ENCODE measurements at regions not wholly inside any gene's neighbourhood (a gene's known extent, or its start where the extent isn't known, plus 50 kb on each side); places are given as distances from the start of the nearest gene placed in this dataset.

DNA sequence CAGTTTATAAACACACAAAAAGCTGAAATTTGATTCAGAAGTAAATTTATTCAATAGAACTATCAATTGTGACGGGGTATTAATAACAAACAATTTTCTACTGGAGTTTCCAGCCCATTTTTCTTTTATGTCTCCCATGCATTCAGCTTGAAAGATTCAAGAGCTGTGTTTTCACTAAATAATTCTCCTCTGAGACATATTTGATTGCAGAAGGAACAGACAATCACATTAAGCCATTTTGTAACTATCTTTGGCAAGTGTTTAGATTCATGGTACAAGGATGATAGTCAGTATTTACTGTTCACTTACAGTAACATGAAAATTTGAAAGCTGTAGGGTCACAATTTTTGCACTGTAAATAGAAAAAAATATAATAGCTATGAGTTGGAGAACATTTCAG lies 198.4 kb upstream of the TACR3 start:
- no peak overlapping the region for H3K27ac ChIP-seq (ENCODE audit: low read length)
- H3K36me3 ChIP-seq (ENCODE audit: control insufficient read depth, low read depth, low read length), result no peaks in the 10 kb centered on the region
- no peak overlapping the region for H3K9ac ChIP-seq (ENCODE audit: low read length)
- H3K9me3 ChIP-seq (ENCODE audit: control insufficient read depth, low read depth, low read length), result no peaks in the 10 kb centered on the region
- no peaks in the 10 kb centered on the region for H3K27me3 ChIP-seq (ENCODE audit: control insufficient read depth, insufficient read depth, low read length)
- no peak overlapping the region for H3K4me3 ChIP-seq (ENCODE audit: low read length)
- H3K4me1 ChIP-seq (ENCODE audit: control insufficient read depth, low read depth, low read length), result no peaks in the 10 kb centered on the region

DNA sequence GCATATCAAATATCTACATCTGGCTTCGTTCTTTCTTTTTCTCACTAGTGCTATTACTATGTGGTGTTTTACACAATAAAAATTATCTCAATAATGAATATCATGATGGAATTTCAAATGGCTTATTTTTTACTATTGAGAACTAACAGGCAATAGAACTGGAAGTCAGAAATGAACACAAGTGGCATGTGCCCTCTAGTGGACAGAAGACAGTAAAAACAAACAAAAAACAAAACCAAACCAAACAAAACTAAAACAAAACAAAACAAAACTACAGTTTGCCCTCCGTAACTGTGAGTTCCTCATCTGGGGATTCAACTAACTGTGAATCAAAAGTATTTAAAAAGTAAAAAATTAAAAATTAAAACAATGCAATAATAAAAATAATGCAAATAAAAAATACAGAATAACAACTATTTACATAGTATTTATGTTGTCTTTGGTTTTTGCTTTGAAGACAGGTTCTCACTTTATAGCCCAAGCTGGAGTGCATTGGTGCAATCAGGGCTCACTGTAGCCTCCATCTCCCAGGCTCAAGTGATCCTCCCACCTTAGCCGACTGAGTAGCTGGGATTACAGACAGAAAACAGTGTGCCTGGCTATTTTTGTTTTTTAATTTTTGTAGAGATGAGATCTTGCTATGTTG lies 195.6 kb upstream of the TACR3 start:
- Histone ChIP-seq H3K4me1 (ENCODE audit: control insufficient read depth, low read depth, low read length) (no peaks in the 10 kb centered on the region), H3K36me3 (ENCODE audit: control insufficient read depth, low read depth, low read length) (no peaks in the 10 kb centered on the region), H3K27ac (ENCODE audit: low read length) (no peak overlapping the region), H3K9ac (ENCODE audit: low read length) (no peak overlapping the region), H3K4me3 (ENCODE audit: low read length) (no peak overlapping the region), H3K9me3 (ENCODE audit: control insufficient read depth, low read depth, low read length) (no peaks in the 10 kb centered on the region), H3K27me3 (ENCODE audit: control insufficient read depth, insufficient read depth, low read length) (no peaks in the 10 kb centered on the region)

DNA sequence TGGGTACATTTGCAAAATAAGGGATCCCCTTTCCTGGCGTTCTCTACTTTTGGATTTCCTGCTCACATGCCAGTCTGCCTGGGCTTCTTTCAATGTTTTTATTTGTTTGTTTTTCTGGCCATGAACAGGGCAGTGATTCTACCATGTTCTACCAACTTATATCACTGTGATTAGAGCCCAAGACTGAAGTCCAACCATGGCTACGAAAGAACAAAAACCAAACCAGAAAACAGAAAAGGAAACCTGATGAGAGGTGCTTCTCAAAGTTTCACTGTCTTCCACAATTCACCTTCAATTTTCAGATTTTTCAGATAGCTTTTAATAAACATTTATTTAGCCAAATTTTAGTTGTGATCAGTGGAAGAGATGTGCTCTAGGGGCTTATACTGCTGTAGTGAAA lies 187.6 kb upstream of the TACR3 start:
- Histone ChIP-seq H3K9ac (ENCODE audit: low read length) (no peak overlapping the region), H3K9me3 (ENCODE audit: control insufficient read depth, low read depth, low read length) (no peaks in the 10 kb centered on the region), H3K27ac (ENCODE audit: low read length) (no peak overlapping the region), H3K4me3 (ENCODE audit: low read length) (no peak overlapping the region), H3K27me3 (ENCODE audit: control insufficient read depth, insufficient read depth, low read length) (no peaks in the 10 kb centered on the region), H3K4me1 (ENCODE audit: control insufficient read depth, low read depth, low read length) (no peaks in the 10 kb centered on the region), H3K36me3 (ENCODE audit: control insufficient read depth, low read depth, low read length) (no peaks in the 10 kb centered on the region)

DNA sequence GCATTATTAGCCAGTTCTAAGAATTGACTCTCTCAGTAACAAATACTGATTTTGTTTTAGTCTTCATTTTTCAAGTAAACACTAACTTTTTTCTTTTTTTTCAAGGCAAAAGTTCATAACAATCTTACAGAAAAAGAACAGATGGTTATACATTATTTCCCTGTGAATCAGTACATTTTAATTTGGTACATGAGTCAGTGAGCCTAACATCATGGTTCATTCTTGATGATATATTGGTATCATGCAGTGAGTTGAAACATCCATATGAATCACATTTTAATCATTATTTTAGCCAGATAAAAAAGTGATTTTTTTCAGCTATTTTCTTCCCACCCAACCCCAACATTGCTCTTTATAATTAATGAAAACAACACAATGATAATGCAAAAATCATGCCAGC lies 184.3 kb upstream of the TACR3 start:
- Histone ChIP-seq H3K27me3 (ENCODE audit: control insufficient read depth, insufficient read depth, low read length) (no peaks in the 10 kb centered on the region), H3K36me3 (ENCODE audit: control insufficient read depth, low read depth, low read length) (no peaks in the 10 kb centered on the region), H3K4me3 (ENCODE audit: low read length) (no peak overlapping the region), H3K27ac (ENCODE audit: low read length) (no peak overlapping the region), H3K4me1 (ENCODE audit: control insufficient read depth, low read depth, low read length) (no peaks in the 10 kb centered on the region), H3K9me3 (ENCODE audit: control insufficient read depth, low read depth, low read length) (no peaks in the 10 kb centered on the region), H3K9ac (ENCODE audit: low read length) (no peak overlapping the region)

DNA sequence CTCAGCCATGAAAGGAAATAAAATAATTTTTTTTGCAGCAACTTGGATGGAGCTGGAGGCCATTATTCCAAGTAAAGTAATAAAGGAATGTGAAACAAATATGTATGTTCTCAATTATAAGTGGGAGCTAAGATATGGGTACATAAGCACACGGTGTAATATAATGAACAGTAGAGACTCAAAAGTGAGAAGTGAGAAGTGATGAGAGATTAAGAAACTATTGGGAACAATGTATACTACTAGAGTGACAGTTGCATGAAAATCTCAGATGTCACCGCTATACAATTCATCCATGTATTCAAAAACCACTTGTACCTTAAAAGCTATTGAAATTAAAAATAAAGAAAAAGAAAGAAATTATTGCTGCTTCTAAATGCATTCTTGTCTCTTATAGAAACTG lies 182.9 kb upstream of the TACR3 start:
- Histone ChIP-seq H3K9me3 (ENCODE audit: control insufficient read depth, low read depth, low read length) (no peaks in the 10 kb centered on the region), H3K36me3 (ENCODE audit: control insufficient read depth, low read depth, low read length) (no peaks in the 10 kb centered on the region), H3K27ac (ENCODE audit: low read length) (no peak overlapping the region), H3K9ac (ENCODE audit: low read length) (no peak overlapping the region), H3K4me1 (ENCODE audit: control insufficient read depth, low read depth, low read length) (no peaks in the 10 kb centered on the region), H3K4me3 (ENCODE audit: low read length) (no peak overlapping the region), H3K27me3 (ENCODE audit: control insufficient read depth, insufficient read depth, low read length) (no peaks in the 10 kb centered on the region)

DNA sequence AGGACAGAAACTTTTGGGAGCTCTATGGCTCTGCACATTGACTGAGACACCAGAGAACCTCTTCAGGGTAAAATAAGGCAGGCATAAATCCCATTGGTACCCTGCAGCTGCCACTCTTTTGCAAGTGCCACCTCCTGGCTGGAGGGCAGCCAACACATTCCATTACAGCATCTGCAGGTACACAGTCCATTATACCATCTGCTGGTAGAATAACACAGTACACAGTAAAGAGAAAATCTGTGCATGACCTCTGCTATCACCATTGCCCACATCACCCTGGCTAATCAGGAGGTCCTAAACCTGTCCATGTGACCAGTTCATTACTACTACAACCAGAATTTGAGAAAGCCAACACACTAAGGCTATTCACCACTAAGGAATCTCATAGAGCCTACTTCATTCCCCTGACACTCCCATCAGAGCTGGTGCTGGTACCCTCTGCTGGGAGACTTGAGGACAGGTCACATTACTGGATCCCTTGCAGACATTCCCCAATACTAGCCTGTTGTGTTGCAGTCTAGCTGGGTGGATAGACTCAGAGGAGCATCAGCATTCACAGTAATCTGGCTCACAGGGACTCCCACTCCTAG lies 176.2 kb upstream of the TACR3 start:
- Histone ChIP-seq H3K9ac (ENCODE audit: low read length) (no peak overlapping the region), H3K4me3 (ENCODE audit: low read length) (no peak overlapping the region), H3K36me3 (ENCODE audit: control insufficient read depth, low read depth, low read length) (no peaks in the 10 kb centered on the region), H3K9me3 (ENCODE audit: control insufficient read depth, low read depth, low read length) (peaks cover 4% of the 10 kb centered on the region), H3K27me3 (ENCODE audit: control insufficient read depth, insufficient read depth, low read length) (no peaks in the 10 kb centered on the region), H3K27ac (ENCODE audit: low read length) (no peak overlapping the region), H3K4me1 (ENCODE audit: control insufficient read depth, low read depth, low read length) (no peaks in the 10 kb centered on the region)

DNA sequence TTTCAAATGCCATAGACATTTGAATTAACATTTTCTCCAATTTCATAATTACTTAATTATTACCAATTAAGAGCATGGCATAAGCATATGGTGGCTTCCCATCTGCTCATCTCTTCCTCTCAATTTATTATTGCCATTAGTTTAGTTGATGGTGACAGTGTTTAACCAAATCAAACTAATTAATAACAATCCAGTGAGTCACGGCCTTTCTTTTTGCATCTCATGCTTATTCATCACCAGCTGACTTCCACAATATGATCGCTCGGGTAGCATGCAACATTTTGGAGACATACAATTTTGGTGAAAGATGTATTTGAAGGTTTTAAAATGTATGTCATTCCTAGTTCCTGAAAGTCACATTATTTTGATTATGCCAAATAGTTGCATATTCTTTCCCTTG lies 172.8 kb upstream of the TACR3 start:
- peaks cover 4% of the 10 kb centered on the region for H3K9me3 ChIP-seq (ENCODE audit: control insufficient read depth, low read depth, low read length)
- no peak overlapping the region for H3K27ac ChIP-seq (ENCODE audit: low read length)
- H3K27me3 ChIP-seq (ENCODE audit: control insufficient read depth, insufficient read depth, low read length), result no peaks in the 10 kb centered on the region
- H3K9ac ChIP-seq (ENCODE audit: low read length), result no peak overlapping the region
- H3K4me1 ChIP-seq (ENCODE audit: control insufficient read depth, low read depth, low read length), result no peaks in the 10 kb centered on the region
- H3K36me3 ChIP-seq (ENCODE audit: control insufficient read depth, low read depth, low read length), result no peaks in the 10 kb centered on the region
- H3K4me3 ChIP-seq (ENCODE audit: low read length), result no peak overlapping the region

DNA sequence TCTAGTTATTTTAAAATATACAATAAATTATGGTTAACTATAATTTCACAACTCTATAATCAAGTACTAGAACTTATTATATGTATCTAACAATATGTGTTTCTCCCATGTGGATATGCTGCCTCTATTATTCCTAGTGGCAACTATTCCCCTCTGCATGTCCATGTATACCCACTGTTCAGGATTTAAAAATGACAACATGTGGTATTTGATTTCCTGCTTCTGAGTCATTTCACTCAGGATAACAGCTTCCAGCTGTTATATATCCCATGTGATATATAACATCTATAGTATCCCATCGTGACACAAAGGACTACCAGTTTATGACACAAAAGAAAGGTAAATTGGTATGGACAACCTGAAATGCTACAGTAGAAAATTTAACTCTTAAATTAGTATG lies 167.4 kb upstream of the TACR3 start:
- H3K27ac ChIP-seq (ENCODE audit: low read length), result no peak overlapping the region
- no peaks in the 10 kb centered on the region for H3K4me1 ChIP-seq (ENCODE audit: control insufficient read depth, low read depth, low read length)
- no peak overlapping the region for H3K9ac ChIP-seq (ENCODE audit: low read length)
- H3K36me3 ChIP-seq (ENCODE audit: control insufficient read depth, low read depth, low read length), result no peaks in the 10 kb centered on the region
- no peak overlapping the region for H3K4me3 ChIP-seq (ENCODE audit: low read length)
- H3K9me3 ChIP-seq (ENCODE audit: control insufficient read depth, low read depth, low read length), result no peaks in the 10 kb centered on the region
- no peaks in the 10 kb centered on the region for H3K27me3 ChIP-seq (ENCODE audit: control insufficient read depth, insufficient read depth, low read length)

DNA sequence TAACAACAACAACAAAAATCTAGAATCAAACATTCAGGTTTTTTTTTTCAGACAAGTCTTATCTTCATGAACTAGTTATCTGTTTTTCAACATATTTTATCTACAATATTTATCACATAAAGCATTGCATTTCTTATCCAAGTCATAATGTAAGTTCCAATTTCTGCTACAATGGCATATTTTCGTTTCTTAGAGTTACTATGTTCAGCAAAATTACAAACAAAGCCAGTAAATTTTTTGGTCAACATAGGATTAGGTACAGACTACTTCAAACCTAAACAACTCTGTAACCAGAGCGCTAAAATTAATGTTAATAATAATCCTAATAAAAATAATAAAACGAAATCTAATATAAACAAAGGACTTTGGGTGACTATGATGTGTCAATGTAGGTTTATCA lies 165.4 kb upstream of the TACR3 start:
- no peak overlapping the region for H3K9ac ChIP-seq (ENCODE audit: low read length)
- H3K27me3 ChIP-seq (ENCODE audit: control insufficient read depth, insufficient read depth, low read length), result no peaks in the 10 kb centered on the region
- H3K9me3 ChIP-seq (ENCODE audit: control insufficient read depth, low read depth, low read length), result no peaks in the 10 kb centered on the region
- H3K4me1 ChIP-seq (ENCODE audit: control insufficient read depth, low read depth, low read length), result no peaks in the 10 kb centered on the region
- no peak overlapping the region for H3K27ac ChIP-seq (ENCODE audit: low read length)
- H3K4me3 ChIP-seq (ENCODE audit: low read length), result no peak overlapping the region
- H3K36me3 ChIP-seq (ENCODE audit: control insufficient read depth, low read depth, low read length), result no peaks in the 10 kb centered on the region

DNA sequence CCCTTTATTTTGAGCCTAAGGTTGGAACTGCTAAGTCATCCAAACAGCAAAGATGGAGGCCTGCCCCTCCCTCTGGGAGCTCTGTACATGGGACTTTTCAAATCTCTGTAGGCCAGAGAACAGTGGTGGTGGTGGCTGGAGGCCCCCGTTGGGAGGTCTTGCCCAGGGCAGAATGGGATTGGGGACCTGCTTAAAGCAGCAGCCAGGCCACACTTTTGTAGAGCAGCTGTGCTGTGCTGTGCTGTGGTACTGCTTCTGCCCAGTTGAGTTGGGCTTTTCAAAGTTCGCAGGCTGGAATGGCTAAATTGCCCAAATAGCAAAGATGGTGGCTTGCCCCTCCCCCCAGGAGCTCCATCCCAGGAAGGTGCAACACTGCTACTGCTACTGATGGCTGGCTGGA lies 147.5 kb upstream of the TACR3 start:
- Histone ChIP-seq H3K9me3 (ENCODE audit: control insufficient read depth, low read depth, low read length) (peaks cover 2% of the 10 kb centered on the region), H3K27ac (ENCODE audit: low read length) (no peak overlapping the region), H3K4me3 (ENCODE audit: low read length) (no peak overlapping the region), H3K9ac (ENCODE audit: low read length) (no peak overlapping the region), H3K4me1 (ENCODE audit: control insufficient read depth, low read depth, low read length) (no peaks in the 10 kb centered on the region), H3K27me3 (ENCODE audit: control insufficient read depth, insufficient read depth, low read length) (no peaks in the 10 kb centered on the region), H3K36me3 (ENCODE audit: control insufficient read depth, low read depth, low read length) (no peaks in the 10 kb centered on the region)

DNA sequence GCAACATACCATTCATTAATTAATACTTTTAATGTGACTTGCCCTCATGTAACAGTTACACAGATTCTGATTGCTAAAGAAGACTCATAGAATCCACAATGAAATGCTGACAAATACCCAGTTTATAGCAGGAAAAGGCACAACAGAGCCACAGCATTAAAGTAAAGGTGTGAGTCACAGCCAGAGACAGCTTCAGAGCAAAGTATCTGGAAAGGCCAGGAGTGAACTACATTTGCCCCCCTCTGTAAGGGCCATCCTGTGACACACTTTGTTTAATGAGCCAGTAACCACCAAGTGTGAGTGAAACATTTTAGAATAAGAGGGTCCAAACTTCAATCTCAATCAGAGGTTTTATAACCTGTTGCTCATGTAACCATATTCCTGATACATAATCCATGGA lies 133.8 kb upstream of the TACR3 start:
- no peak overlapping the region for H3K9ac ChIP-seq (ENCODE audit: low read length)
- no peaks in the 10 kb centered on the region for H3K36me3 ChIP-seq (ENCODE audit: control insufficient read depth, low read depth, low read length)

DNA sequence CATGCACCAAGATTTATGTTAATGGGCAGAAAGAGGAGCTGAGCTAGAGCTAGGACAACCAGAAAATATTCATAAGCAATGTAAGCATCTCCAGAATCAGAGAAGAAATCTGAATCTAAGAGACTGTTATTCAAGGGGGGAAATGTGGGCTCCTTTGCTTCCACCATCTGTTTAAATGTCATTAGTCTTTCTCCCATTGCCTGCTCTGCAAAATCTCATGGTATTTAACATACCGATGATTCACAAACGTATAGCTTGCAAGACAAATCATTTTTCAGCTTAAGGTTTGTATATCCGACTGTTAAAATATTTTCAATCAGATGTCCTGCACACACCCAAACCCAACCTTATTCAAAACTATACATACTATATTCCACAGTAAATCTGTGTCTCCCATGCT lies 133.4 kb upstream of the TACR3 start:
- H3K27ac ChIP-seq (ENCODE audit: low read length), result no peak overlapping the region
- no peaks in the 10 kb centered on the region for H3K27me3 ChIP-seq (ENCODE audit: control insufficient read depth, insufficient read depth, low read length)
- H3K9me3 ChIP-seq (ENCODE audit: control insufficient read depth, low read depth, low read length), result no peaks in the 10 kb centered on the region
- H3K36me3 ChIP-seq (ENCODE audit: control insufficient read depth, low read depth, low read length), result no peaks in the 10 kb centered on the region
- H3K4me1 ChIP-seq (ENCODE audit: control insufficient read depth, low read depth, low read length), result no peaks in the 10 kb centered on the region
- no peak overlapping the region for H3K9ac ChIP-seq (ENCODE audit: low read length)
- H3K4me3 ChIP-seq (ENCODE audit: low read length), result no peak overlapping the region

More for the DNA sequence above, 133.8 kb upstream of the TACR3 start:
- no peaks in the 10 kb centered on the region for H3K4me1 ChIP-seq (ENCODE audit: control insufficient read depth, low read depth, low read length)
- no peak overlapping the region for H3K27ac ChIP-seq (ENCODE audit: low read length)
- no peaks in the 10 kb centered on the region for H3K27me3 ChIP-seq (ENCODE audit: control insufficient read depth, insufficient read depth, low read length)
- no peak overlapping the region for H3K4me3 ChIP-seq (ENCODE audit: low read length)
- H3K9me3 ChIP-seq (ENCODE audit: control insufficient read depth, low read depth, low read length), result no peaks in the 10 kb centered on the region

All from iPS-18a (cell line).